GM21381 (cell line): ENCODE measurements at regions not wholly inside any gene's neighbourhood (a gene's known extent, or its start where the extent isn't known, plus 50 kb on each side); places are given as distances from the start of the nearest gene placed in this dataset.

Experiments
- ATAC-seq: cut with Tn5 transposase; IDR thresholded peaks from one replicate; pipeline ENCODE4 v1.9.1; 2021; ENCODE audit warnings: mild to moderate bottlenecking, moderate library complexity; ENCODE audit not compliant: unreplicated experiment

- ATAC-seq, result no peak
Measured at GRCh38 chr4:43765514-43765913, 683.1 kb downstream of the KCTD8 start.

- ATAC-seq, result no peak
Measured at GRCh38 chr4:43766648-43767047, 682.0 kb downstream of the KCTD8 start.

GRCh38 chr4:43776371-43776770 lies 672.2 kb downstream of the KCTD8 start:
- no peak for ATAC-seq

- ATAC-seq, result no peak
Measured at GRCh38 chr4:43778187-43778915, 670.3 kb downstream of the KCTD8 start.

- no peak for ATAC-seq
Measured at GRCh38 chr4:43781125-43781524, 667.5 kb downstream of the KCTD8 start.

GRCh38 chr4:43782391-43782790 lies 666.2 kb downstream of the KCTD8 start:
- ATAC-seq, result no peak

- no peak for ATAC-seq
Measured at GRCh38 chr4:43816116-43816515, 632.5 kb downstream of the KCTD8 start.

- ATAC-seq, result no peak
Measured at GRCh38 chr4:43822621-43823020, 626.0 kb downstream of the KCTD8 start.

- ATAC-seq, result peak; percentile 49
Measured at GRCh38 chr4:43835869-43836268, 612.7 kb downstream of the KCTD8 start.

GRCh38 chr4:43837171-43837570 lies 611.4 kb downstream of the KCTD8 start:
- ATAC-seq, result no peak

GRCh38 chr4:43837604-43838003 lies 611.0 kb downstream of the KCTD8 start:
- ATAC-seq, result no peak

GRCh38 chr4:43842594-43842993 lies 606.0 kb downstream of the KCTD8 start:
- ATAC-seq, result no peak

GRCh38 chr4:43843501-43843900 lies 605.1 kb downstream of the KCTD8 start:
- no peak for ATAC-seq

- ATAC-seq, result no peak
Measured at GRCh38 chr4:43846111-43846587, 602.5 kb downstream of the KCTD8 start.

- no peak for ATAC-seq
Measured at GRCh38 chr4:43853565-43854264, 594.9 kb downstream of the KCTD8 start.

GRCh38 chr4:43855283-43855682 lies 593.3 kb downstream of the KCTD8 start:
- ATAC-seq, result no peak

- no peak for ATAC-seq
Measured at GRCh38 chr4:43864616-43865146, 583.9 kb downstream of the KCTD8 start.

GRCh38 chr4:43867908-43868307 lies 580.7 kb downstream of the KCTD8 start:
- ATAC-seq, result no peak

- no peak for ATAC-seq
Measured at GRCh38 chr4:43875655-43876054, 573.0 kb downstream of the KCTD8 start.

GRCh38 chr4:43882470-43882869 lies 566.1 kb downstream of the KCTD8 start:
- ATAC-seq, result no peak

- ATAC-seq, result no peak
Measured at GRCh38 chr4:43886196-43886595, 562.4 kb downstream of the KCTD8 start.

GRCh38 chr4:43898836-43899235 lies 549.8 kb downstream of the KCTD8 start:
- ATAC-seq, result no peak
